T47D (cell line): ENCODE measurements at regions not wholly inside any gene's neighbourhood (a gene's known extent, or its start where the extent isn't known, plus 50 kb on each side); places are given as distances from the start of the nearest gene placed in this dataset.

ENCODE experiments used
- DNase-seq, 2 experiments: peaks; one replicate each; pipeline versions ENCODE4 v3.0.0 to v3.0.0-alpha.2; 2011 to 2012; ENCODE audit warnings: low read depth in 1 of 2, low spot score in 1 of 2
- JUND ChIP-seq: IDR thresholded peaks from 2 replicates; pipeline ENCODE4 v1.6.1; 2012; ENCODE audit warnings: low read depth
- in situ Hi-C: cut with HindIII; loops from 2 replicates; pipeline ENCODE4 v1.10.0; 2016; ENCODE audit warnings: low sequenced_read_pairs, low pct_unique_long_range_greater_than_20kb

GRCh38 chr16:65414284-65414984 lies 292.6 kb upstream of the CDH11 start:
- in situ Hi-C loops: no loop called here
- no peak for TF ChIP-seq JUND
- DNase-seq: no peak

GRCh38 chr16:65413861-65414260 lies 292.0 kb upstream of the CDH11 start:
- no peak for TF ChIP-seq JUND
- in situ Hi-C loops: no loop called here
- DNase-seq: no peak

GRCh38 chr16:65410801-65411200 lies 288.9 kb upstream of the CDH11 start:
- DNase-seq: no peak
- in situ Hi-C loops: no loop called here
- no peak for TF ChIP-seq JUND

- in situ Hi-C loops: no loop called here
- no peak for TF ChIP-seq JUND
- no peak for DNase-seq
These were observed 287.6 kb upstream of the CDH11 start for GRCh38 chr16:65409510-65409909.

GRCh38 chr16:65406933-65407332 lies 285.1 kb upstream of the CDH11 start:
- in situ Hi-C loops: no loop called here
- TF ChIP-seq JUND: no peak
- no peak for DNase-seq

GRCh38 chr16:65406116-65406515 lies 284.3 kb upstream of the CDH11 start:
- TF ChIP-seq JUND: no peak
- in situ Hi-C loops: no loop called here
- no peak for DNase-seq

- TF ChIP-seq JUND: no peak
- DNase-seq: no peak
- in situ Hi-C loops: no loop called here
These were observed 272.4 kb upstream of the CDH11 start for GRCh38 chr16:65394281-65394680.

- TF ChIP-seq JUND: no peak
- in situ Hi-C loops: no loop called here
- DNase-seq: no peak
These were observed 271.1 kb upstream of the CDH11 start for GRCh38 chr16:65392806-65393565.

- DNase-seq: no peak
- no peak for TF ChIP-seq JUND
- in situ Hi-C loops: no loop called here
These were observed 266.7 kb upstream of the CDH11 start for GRCh38 chr16:65388592-65388991.

- DNase-seq: no peak
- no peak for TF ChIP-seq JUND
- in situ Hi-C loops: no loop called here
These were observed 264.8 kb upstream of the CDH11 start for GRCh38 chr16:65386672-65387071.

- no peak for DNase-seq
- no peak for TF ChIP-seq JUND
- in situ Hi-C loops: no loop called here
These were observed 262.6 kb upstream of the CDH11 start for GRCh38 chr16:65384441-65384840.

GRCh38 chr16:65377195-65377594 lies 255.3 kb upstream of the CDH11 start:
- no peak for TF ChIP-seq JUND
- in situ Hi-C loops: no loop called here

GRCh38 chr16:65376601-65377000 lies 254.7 kb upstream of the CDH11 start:
- in situ Hi-C loops: no loop called here
- TF ChIP-seq JUND: no peak

More at GRCh38 chr16:65377195-65377594, 255.3 kb upstream of the CDH11 start:
- no peak for DNase-seq

More at GRCh38 chr16:65376601-65377000, 254.7 kb upstream of the CDH11 start:
- DNase-seq: no peak
